Neural cell (in vitro differentiated cells): ENCODE measurements at regions not wholly inside any gene's neighbourhood (a gene's known extent, or its start where the extent isn't known, plus 50 kb on each side); places are given as distances from the start of the nearest gene placed in this dataset.

Experiments
- H2AFZ ChIP-seq: fragments of 200-600, 300-800 bp; sonication (generic), shearing (Covaris generic); 2 replicates; pipeline ENCODE4 v1.6.0; 2014; ENCODE audit warnings: low read depth, mild to moderate bottlenecking, antibody characterized with exemption, low read length, moderate library complexity
- H3F3A ChIP-seq: fragments of 200-600 bp; shearing (Covaris generic); 2 replicates; pipeline ENCODE4 v1.6.1; 2016; ENCODE audit warnings: mild to moderate bottlenecking, moderate library complexity, mixed read lengths, antibody characterized with exemption, low read length; ENCODE audit not compliant: insufficient read depth, poor library complexity, severe bottlenecking
- H3K27ac ChIP-seq: fragments of 200-600, 300-800 bp; sonication (generic), shearing (Covaris generic); 2 replicates; pipeline ENCODE4 v1.5.1; 2014; ENCODE audit warnings: mild to moderate bottlenecking, low read length, moderate library complexity
- H3K27me3 ChIP-seq: fragments of 300-800, 200-600 bp; sonication (generic), shearing (Covaris generic); 2 replicates; pipeline ENCODE4 v1.6.0; 2014; ENCODE audit warnings: mild to moderate bottlenecking, low read depth, low read length, moderate library complexity; ENCODE audit not compliant: insufficient read depth
- H3K36me3 ChIP-seq: fragments of 300-800, 200-600 bp; sonication (generic), shearing (Covaris generic); 2 replicates; pipeline ENCODE4 v1.5.1; 2014; ENCODE audit warnings: mild to moderate bottlenecking, antibody characterized with exemption, low read length, moderate library complexity; ENCODE audit not compliant: insufficient read depth
- H3K4me2 ChIP-seq: fragments of 300-800, 200-600 bp; sonication (generic), shearing (Covaris generic); 2 replicates; pipeline ENCODE4 v1.6.0; 2014; ENCODE audit warnings: mild to moderate bottlenecking, low read length
- H3K4me3 ChIP-seq: fragments of 300-800, 200-600 bp; sonication (generic), shearing (Covaris generic); 2 replicates; pipeline ENCODE4 v1.5.1; 2014; ENCODE audit warnings: mild to moderate bottlenecking, low read length, moderate library complexity
- H3K79me2 ChIP-seq: fragments of 200-600 bp; shearing (Covaris generic); replicated peaks from 2 replicates; pipeline ENCODE4 v1.6.0; 2014; ENCODE audit warnings: mild to moderate bottlenecking, low read length, moderate library complexity; ENCODE audit not compliant: insufficient read depth
- H3K9ac ChIP-seq: fragments of 300-800, 200-600 bp; sonication (generic), shearing (Covaris generic); 2 replicates; pipeline ENCODE4 v1.6.1; 2016; ENCODE audit warnings: mild to moderate bottlenecking, low read length, mixed read lengths
- H3K9me2 ChIP-seq: fragments of 200-600 bp; shearing (Covaris generic); 2 replicates; pipeline ENCODE4 v1.6.1; 2016; ENCODE audit warnings: mild to moderate bottlenecking, low read length, mixed read lengths; ENCODE audit not compliant: insufficient read depth
- H3K9me3 ChIP-seq: fragments of 200-600, 300-800 bp; sonication (generic), shearing (Covaris generic); 2 replicates; pipeline ENCODE4 v1.6.1; 2016; ENCODE audit warnings: mild to moderate bottlenecking, mixed run types, low read length, moderate library complexity, mixed read lengths
- H4K20me1 ChIP-seq: fragments of 200-600 bp; shearing (Covaris generic); 2 replicates; pipeline ENCODE4 v1.6.1; 2016; ENCODE audit warnings: mild to moderate bottlenecking, mixed run types; ENCODE audit not compliant: insufficient read depth
- EP300 ChIP-seq: fragments of 450-650 bp; conservative IDR thresholded peaks from 2 replicates; pipeline ENCODE4 v1.6.1; 2014; ENCODE audit warnings: antibody characterized with exemption, mild to moderate bottlenecking, moderate library complexity; ENCODE audit not compliant: poor library complexity, severe bottlenecking
- EZH2 ChIP-seq: fragments of 200-600, 300-800 bp; shearing (Covaris generic), sonication (generic); IDR thresholded peaks from 2 replicates; pipeline ENCODE4 v1.6.1; 2014; ENCODE audit warnings: antibody characterized with exemption, low read length, borderline replicate concordance, mild to moderate bottlenecking; ENCODE audit not compliant: insufficient read depth, poor library complexity, severe bottlenecking
- MXI1 ChIP-seq: fragments of 450-650 bp; conservative IDR thresholded peaks from 2 replicates; pipeline ENCODE4 v1.6.1; 2014; ENCODE audit warnings: antibody characterized with exemption, mild to moderate bottlenecking; ENCODE audit not compliant: poor library complexity, severe bottlenecking
- POLR2AphosphoS5 ChIP-seq: IDR thresholded peaks from 2 replicates; pipeline ENCODE4 v1.6.1; 2012
- RAD21 ChIP-seq: fragments of 450-650 bp; conservative IDR thresholded peaks from 2 replicates; pipeline ENCODE4 v1.6.1; 2014; ENCODE audit warnings: antibody characterized with exemption, mild to moderate bottlenecking, moderate library complexity
- SMC3 ChIP-seq: fragments of 450-650 bp; conservative IDR thresholded peaks from 2 replicates; pipeline ENCODE4 v1.6.1; 2014; ENCODE audit warnings: antibody characterized with exemption, mild to moderate bottlenecking, moderate library complexity; ENCODE audit not compliant: poor library complexity
- TAF1 ChIP-seq: IDR thresholded peaks from 2 replicates; pipeline ENCODE4 v1.6.1; 2012; ENCODE audit warnings: low read depth
- TF ChIP-seq, protein P1 (sequence below): IDR thresholded peaks from 2 replicates; pipeline ENCODE4 v1.6.1; 2012; ENCODE audit warnings: borderline replicate concordance
- TF ChIP-seq, protein P2 (sequence below): fragments of 450-650 bp; IDR thresholded peaks from 2 replicates; pipeline ENCODE4 v1.5.1; 2014; ENCODE audit warnings: antibody characterized with exemption, mild to moderate bottlenecking, moderate library complexity; ENCODE audit not compliant: poor library complexity, severe bottlenecking

DNA sequence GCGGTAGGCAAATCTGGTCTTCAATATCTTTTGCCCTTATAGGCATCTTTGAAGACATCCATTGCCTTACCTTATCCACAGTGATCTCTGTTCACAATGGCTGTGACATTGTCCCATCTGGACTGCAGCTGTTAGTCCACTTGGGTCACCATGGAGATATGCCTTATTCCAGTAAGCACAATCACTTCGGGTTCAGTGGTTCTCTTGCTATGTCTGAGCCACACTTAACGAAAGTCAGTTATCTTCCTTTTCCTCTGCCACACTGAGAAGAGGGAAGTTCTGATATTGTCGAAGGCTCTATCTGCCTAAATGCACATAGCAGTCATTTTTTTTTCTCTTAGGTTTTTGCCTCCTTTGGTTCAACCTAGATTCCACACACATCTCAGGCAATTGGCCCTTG lies 119.0 kb upstream of the SATB1 start:
- Histone ChIP-seq H2AFZ (no peak overlapping the region), H3K27ac (no peak overlapping the region), H4K20me1 (no peaks in the 10 kb centered on the region), H3F3A (no peaks in the 10 kb centered on the region), H3K9ac (no peak overlapping the region), H3K9me3 (no peaks in the 10 kb centered on the region), H3K4me3 (no peak overlapping the region), H3K9me2 (no peaks in the 10 kb centered on the region), H3K27me3 (no peaks in the 10 kb centered on the region), H3K36me3 (no peaks in the 10 kb centered on the region), H3K4me2 (no peak overlapping the region), H3K79me2 (no peaks in the 10 kb centered on the region)
- TF ChIP-seq, protein P1, sequence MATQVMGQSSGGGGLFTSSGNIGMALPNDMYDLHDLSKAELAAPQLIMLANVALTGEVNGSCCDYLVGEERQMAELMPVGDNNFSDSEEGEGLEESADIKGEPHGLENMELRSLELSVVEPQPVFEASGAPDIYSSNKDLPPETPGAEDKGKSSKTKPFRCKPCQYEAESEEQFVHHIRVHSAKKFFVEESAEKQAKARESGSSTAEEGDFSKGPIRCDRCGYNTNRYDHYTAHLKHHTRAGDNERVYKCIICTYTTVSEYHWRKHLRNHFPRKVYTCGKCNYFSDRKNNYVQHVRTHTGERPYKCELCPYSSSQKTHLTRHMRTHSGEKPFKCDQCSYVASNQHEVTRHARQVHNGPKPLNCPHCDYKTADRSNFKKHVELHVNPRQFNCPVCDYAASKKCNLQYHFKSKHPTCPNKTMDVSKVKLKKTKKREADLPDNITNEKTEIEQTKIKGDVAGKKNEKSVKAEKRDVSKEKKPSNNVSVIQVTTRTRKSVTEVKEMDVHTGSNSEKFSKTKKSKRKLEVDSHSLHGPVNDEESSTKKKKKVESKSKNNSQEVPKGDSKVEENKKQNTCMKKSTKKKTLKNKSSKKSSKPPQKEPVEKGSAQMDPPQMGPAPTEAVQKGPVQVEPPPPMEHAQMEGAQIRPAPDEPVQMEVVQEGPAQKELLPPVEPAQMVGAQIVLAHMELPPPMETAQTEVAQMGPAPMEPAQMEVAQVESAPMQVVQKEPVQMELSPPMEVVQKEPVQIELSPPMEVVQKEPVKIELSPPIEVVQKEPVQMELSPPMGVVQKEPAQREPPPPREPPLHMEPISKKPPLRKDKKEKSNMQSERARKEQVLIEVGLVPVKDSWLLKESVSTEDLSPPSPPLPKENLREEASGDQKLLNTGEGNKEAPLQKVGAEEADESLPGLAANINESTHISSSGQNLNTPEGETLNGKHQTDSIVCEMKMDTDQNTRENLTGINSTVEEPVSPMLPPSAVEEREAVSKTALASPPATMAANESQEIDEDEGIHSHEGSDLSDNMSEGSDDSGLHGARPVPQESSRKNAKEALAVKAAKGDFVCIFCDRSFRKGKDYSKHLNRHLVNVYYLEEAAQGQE: no peak
- TF ChIP-seq EZH2 (no peak), RAD21 (no peak), MXI1 (no peak), EP300 (no peak), POLR2AphosphoS5 (no peak), TAF1 (no peak), SMC3 (no peak)
- TF ChIP-seq, protein P2, sequence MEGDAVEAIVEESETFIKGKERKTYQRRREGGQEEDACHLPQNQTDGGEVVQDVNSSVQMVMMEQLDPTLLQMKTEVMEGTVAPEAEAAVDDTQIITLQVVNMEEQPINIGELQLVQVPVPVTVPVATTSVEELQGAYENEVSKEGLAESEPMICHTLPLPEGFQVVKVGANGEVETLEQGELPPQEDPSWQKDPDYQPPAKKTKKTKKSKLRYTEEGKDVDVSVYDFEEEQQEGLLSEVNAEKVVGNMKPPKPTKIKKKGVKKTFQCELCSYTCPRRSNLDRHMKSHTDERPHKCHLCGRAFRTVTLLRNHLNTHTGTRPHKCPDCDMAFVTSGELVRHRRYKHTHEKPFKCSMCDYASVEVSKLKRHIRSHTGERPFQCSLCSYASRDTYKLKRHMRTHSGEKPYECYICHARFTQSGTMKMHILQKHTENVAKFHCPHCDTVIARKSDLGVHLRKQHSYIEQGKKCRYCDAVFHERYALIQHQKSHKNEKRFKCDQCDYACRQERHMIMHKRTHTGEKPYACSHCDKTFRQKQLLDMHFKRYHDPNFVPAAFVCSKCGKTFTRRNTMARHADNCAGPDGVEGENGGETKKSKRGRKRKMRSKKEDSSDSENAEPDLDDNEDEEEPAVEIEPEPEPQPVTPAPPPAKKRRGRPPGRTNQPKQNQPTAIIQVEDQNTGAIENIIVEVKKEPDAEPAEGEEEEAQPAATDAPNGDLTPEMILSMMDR: no peak

DNA sequence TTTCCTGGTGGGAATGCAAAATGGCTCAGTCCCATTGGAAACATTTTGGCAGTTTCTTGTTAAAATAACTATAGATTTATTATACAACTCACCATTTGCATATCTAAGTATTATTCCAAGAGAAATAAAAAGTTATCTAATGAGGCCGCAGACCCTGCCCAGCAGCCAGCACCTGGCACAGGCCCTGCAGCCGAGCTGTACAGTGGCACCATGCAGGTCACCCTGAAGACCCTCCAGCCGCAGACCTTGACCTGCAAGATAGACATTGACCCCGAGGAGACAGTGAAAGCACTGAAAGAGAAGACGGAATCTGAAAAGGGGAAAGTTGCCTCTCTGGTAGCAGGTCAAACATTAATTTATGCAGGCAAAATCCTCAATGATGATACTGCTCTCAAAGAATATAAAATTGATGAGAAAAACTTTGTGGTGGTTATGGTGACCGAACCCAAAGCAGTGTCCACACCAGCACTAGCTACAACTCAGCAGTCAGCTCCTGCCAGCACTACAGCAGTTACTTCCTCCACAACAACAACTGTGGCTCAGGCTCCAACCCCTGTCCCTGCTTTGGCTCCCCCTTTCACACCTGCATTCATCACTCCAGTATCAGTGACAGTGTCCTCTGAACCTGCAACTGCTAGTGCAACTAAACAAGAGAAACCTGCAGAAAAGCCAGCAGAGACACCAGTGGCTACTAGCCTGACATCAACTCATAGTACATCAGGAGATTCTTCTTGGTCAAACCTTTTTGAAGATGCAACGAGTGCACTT lies 113.5 kb upstream of the SATB1 start:
- Histone ChIP-seq H4K20me1 (no peaks in the 10 kb centered on the region), H3K27me3 (no peaks in the 10 kb centered on the region), H3F3A (no peaks in the 10 kb centered on the region), H3K36me3 (no peaks in the 10 kb centered on the region), H3K4me2 (no peak overlapping the region), H3K9ac (no peak overlapping the region), H3K9me2 (no peaks in the 10 kb centered on the region), H3K4me3 (no peak overlapping the region), H2AFZ (no peak overlapping the region), H3K9me3 (no peaks in the 10 kb centered on the region), H3K79me2 (no peaks in the 10 kb centered on the region), H3K27ac (no peak overlapping the region)
- TF ChIP-seq TAF1 (no peak), SMC3 (no peak), EP300 (no peak), MXI1 (no peak), RAD21 (no peak)
